NCI-H446 (cell line): ENCODE measurements at regions not wholly inside any gene's neighbourhood (a gene's known extent, or its start where the extent isn't known, plus 50 kb on each side); places are given as distances from the start of the nearest gene placed in this dataset.

Experiments
- DNase-seq, 2 experiments: peaks; one replicate each; lab custom pipeline; 2025; lab: John Stamatoyannopoulos, UW

DNA sequence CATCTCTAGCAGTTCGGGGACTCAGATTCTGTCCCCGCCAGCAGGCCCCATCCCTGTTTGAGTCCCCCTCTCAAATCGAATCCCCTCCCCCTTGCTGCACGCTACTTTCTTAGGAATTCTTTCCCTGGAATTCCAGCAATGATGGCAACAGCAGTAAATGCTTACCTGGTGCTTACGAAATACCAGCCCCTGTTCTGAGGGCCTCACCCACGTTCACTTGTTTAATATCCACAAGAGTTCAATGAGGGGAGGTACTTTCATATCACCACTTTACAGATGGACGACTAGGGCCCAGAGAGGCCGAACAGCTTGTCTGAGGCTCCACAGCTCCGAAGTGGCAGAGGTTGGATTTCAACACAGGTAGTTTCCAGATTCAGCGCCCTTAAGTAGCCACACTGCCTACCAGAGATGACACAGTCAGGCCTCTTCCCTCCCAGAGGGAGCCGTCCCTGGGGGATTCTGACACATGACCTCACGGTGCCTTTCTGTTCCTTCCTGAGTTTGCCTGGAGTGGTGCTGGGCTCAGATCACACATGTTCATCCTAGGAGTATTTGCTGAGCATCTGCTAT, 120.7 kb upstream of the GSE1 start:
- no peak for DNase-seq

DNA sequence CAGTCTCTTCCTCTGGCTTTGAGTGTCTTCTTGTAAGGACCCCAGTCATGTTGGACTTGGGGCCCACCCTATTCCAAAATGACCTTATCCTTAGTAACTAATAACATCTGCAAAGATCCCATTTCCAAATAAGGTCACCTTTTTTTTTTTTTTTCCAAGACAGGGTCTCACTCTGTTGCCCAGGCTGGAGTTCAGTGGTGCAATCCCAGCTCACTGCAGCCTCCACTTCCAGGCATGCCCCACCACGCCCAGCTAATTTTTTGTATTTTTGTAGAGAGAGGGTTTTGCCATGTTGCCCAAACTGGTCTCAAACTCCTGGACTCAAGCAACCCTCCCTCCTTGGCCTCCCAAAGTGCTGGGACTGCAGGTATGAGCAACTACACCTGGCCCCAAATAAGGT, 118.8 kb upstream of the GSE1 start:
- no peak for DNase-seq

GRCh38 chr16:85495259-85495658, 117.9 kb upstream of the GSE1 start:
- no peak for DNase-seq

- no peak for DNase-seq
Measured at GRCh38 chr16:85495823-85496538, 117.1 kb upstream of the GSE1 start.

GRCh38 chr16:85497622-85498314, 115.4 kb upstream of the GSE1 start:
- DNase-seq: no peak

- no peak for DNase-seq
Measured at GRCh38 chr16:85498607-85499006, 114.5 kb upstream of the GSE1 start.

DNA sequence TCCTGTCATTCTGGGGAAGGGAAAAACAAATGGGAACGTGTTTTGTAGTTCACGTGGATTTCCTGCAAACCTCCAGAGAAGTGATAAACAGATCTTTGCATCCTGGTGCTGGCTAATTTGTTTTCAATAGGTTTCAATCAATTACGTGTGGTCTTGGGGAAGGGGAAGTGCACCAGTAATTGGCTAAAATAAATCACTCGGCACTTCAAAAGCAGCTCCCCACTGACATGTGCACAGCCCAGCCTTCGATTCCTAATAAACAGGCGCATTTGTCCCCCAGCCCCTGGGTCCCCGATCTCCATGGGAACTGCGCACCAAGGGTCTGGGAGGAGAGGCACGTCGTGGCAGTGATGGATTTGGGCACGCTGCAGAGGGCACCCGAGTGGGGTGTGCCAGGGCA, 112.9 kb upstream of the GSE1 start:
- DNase-seq: no peak

DNA sequence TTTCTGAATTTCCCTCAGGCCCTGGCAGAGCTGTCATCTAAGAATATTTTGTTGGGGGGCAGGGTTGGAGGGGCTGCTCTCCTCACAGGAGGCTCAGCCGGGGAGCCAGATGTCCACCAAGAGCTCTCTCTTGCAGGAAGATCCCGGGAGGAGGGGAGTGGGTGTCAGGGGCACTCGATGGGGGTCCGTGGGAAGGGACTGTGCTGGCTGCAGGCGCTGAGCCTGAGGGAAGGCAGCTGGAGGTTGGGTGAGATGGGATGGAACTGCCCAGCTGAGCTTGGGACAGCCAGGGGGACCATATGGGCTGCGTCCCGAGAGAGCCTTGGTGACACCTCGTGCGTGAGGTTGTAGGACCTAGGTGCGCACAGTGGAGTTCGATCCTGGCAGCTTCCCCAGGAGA, 111.2 kb upstream of the GSE1 start:
- DNase-seq: no peak

DNA sequence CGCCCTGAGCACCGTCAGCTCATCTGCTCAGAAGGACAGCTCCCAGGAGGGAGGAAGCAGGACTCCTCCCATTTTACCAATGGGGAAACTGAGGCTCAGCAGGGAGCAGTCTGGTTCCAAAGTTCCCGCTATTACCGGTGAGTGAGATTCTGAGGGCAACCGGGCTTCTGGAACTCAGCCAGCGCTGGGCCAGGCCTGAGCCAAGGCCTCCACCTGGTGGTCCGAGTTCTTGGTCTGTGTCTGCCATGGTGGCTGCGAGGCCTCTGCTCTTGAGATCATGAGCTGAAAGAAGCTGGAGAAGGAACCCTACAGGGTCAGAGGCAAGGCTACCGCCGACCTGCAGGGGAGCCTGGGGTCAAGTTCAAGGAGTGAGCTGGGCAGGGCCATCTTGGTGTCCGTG, 110.8 kb upstream of the GSE1 start:
- DNase-seq: no peak

DNA sequence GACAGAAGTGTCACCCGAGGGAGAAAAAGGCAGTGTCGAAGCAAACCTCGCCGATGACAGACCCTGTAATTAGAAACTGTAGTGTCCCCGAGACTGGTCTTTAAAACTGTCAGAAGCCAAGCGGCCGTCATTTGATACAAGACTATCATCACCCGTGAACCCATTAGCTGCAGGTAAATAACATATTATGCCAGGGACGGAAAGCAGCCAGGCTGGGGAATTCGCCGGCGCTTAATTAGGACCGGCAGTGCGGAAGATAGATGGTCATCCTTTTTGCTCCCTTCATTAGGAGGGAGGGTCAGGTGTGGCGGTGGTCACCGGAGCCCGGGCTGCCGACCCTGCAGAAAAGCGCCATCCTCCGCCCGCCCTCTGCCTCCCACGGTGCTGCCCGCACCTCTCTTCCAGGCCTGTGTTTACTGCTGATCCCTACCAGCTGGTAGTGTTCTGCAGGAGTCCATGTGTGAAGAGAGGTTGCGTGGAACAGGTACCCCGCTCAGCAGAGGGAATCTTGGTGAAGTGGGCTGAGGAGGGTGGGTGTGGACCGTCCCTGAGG, 109.4 kb upstream of the GSE1 start:
- no peak for DNase-seq

DNA sequence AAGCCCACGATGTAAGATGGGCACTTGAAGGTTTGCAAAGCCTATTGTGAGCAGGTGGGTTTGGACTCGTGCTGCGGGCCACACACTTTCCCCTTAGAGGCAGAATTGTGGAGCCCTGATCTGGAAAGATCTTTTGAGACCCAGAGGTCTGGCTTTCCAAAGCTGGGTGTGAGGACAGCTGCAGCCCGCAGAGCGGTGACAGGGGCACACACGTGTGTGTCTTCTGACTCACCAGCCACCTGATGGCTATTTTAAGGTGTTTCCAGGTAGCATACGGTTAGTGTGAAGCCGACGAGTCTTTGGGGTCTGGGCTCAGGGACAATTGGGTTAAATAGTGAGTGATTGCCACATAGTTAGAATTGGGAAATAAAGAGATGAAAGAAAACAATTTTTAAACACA, 108.9 kb upstream of the GSE1 start:
- DNase-seq: no peak

DNA sequence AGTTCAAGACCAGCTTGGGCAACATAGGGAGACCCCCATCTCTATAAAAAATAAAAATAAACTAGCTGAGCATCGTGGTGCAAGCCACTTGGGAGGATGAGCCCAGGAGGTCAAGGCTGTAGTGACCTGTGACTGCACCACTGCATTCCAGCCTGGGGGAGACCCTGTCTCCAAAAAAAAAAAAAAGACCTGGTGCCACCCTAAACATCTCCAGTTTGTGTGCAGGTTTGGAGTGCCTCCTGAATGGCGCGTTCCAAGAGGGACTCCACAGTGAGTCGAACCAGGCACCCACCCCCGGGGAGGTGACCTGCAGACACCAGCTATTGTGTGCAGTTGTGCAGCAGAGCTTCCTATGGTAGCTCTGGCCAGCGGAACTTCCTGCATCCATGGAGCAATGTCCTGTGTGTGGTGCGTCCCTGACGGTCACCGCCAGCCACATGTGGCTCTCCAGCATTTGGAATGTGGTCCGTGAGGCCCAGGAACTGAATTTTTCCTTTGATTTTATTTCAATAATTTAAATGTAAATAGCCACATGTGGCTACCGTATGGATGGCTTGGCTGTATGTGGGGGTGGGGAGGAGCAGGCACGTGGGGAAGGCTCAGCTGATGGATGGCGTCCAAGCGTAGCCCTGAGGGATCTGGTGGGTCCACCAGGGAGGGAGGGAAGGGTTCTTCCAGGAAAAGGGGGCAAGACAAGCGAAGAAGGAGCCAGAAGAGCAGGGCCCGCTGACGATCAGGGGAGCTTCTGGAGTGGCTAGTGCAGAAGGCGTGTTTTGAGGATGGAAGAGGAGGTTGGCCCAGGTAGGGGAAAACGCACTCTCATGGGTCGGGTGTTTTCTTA, 107.1 kb upstream of the GSE1 start:
- DNase-seq: no peak

- DNase-seq: no peak
Measured at GRCh38 chr16:85506635-85506911, 106.5 kb upstream of the GSE1 start.

GRCh38 chr16:85507342-85507741, 105.8 kb upstream of the GSE1 start:
- DNase-seq: no peak

DNA sequence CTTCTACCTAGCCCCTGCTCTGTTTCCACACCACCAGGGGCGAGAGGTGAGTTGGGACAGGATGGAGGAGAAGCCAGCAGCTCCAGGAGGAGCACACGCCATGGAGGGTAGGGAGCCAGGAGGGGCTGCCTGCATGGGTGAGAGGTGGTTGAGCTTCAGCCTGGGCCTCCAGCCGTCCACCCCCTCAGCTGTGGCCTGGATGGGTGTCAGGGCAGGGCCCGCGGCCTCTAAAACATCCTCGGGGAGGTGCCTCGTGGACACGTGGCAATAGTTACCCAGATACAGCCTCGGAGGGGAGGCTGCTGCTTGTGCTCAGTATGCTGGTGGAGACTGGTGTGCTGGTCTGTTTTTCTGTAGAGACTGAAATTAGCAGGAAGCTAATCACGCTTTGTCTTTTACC, 104.7 kb upstream of the GSE1 start:
- DNase-seq: no peak

- DNase-seq: no peak
Measured at GRCh38 chr16:85508993-85509392, 104.1 kb upstream of the GSE1 start.

DNA sequence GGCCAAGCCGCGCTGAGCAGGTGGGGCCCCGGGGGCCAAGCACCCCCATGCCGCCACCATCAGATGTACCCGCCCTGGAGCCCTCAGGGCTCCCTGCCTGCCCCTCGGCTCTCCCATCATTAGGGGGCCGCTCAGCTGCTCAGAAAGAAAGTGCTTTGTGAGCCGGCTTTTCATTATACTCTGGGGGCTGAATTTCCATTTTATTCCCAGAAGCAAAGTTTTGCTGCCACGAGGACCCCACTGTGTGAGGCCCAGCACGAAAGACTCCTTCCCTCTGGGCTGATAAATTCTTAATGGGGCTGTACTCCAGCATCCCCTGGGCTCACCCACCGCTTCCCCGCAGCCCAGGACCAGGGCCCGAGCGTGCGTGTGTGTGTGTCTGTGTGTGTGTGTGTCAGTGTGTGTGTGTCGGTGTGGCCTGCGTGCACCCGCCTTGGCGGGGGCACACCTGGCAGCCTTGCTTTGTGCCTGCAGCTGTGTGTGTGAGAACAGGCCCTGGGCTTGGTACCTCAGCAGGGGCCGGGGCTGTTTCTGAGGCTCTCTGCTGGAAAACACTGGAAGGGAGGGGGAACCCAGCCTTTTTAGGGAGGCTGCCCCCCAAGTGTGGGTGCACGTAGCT, 103.0 kb upstream of the GSE1 start:
- DNase-seq: no peak

DNA sequence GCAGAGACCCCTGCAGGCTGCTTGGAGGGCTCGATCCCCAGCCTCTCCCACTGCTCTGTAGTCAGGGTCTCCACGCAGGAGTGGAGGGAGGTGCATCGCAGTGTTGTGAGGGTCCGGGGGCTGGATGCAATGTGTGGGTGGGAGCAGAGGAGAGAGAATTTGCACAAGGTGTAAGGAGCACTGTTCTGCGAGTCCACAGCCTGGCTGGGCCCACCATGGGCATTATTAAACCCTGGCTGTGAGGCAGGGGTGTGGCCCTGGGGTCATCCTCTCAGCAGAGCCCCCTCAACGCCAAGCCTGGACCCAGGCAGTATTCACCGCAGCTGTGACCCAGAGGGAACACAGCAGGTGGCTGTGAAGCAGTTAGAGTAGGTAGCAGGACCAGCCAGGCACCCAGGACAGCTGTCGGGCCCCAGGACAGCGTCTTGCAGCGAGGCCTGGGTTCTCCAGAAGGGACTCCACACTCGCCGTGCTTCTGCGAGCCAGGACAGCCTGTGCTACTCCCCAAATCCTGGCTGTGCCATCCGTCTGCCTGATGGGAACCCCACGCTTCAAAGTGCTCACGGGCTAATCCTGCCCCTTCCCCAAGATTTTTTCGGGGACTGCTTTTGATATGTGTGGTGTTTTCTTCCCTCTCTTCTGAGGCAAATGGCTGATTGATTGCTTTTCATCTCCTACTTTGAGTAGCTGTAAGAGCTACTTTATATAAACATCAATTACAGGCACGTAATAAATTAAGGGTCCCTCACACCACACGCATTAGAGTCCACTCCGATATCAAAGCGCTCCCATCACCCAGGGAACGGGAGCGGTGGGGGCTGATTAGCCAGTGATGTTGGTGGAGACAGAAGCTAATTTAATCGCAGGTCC, 100.9 kb upstream of the GSE1 start:
- no peak for DNase-seq

DNA sequence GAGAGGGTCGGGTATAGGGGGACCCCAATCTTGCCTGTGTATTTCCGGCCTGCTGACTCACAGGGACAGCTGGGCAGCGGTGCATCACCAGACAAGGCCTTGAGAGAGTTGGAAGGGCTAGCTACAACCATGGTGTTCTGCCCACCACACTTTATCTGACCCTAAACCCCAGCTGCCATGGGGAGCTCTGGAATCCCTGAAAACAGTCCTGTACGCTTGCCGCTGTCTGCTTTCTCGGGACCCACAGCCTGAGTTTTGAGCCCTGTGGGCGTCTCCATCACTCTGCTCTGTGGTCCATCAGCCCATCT, 100.4 kb upstream of the GSE1 start:
- DNase-seq: no peak

GRCh38 chr16:85513180-85513579, 99.9 kb upstream of the GSE1 start:
- no peak for DNase-seq

GRCh38 chr16:85513649-85514048, 99.5 kb upstream of the GSE1 start:
- DNase-seq: no peak

- no peak for DNase-seq
Measured at GRCh38 chr16:85514295-85514597, 98.9 kb upstream of the GSE1 start.
